Brain microvascular endothelial cell (primary cell): ENCODE measurements at regions not wholly inside any gene's neighbourhood (a gene's known extent, or its start where the extent isn't known, plus 50 kb on each side); places are given as distances from the start of the nearest gene placed in this dataset.
"Not testable (repeated sequence)": the region's sequence is repeated elsewhere in the genome, so short reads cannot be mapped to it uniquely, and the experiment has no call there.

Source experiments
- DNase-seq: peaks from one replicate; pipeline ENCODE4 v3.0.0-alpha.2; 2020
- H3K27ac ChIP-seq: fragments of 250-450 bp; sonication (Bioruptor Pico); 2 replicates; pipeline ENCODE4 v1.5.1; 2020; ENCODE audit warnings: mild to moderate bottlenecking, moderate library complexity
- H3K27me3 ChIP-seq: fragments of 250-450 bp; sonication (Bioruptor Pico); replicated peaks from 2 replicates; pipeline ENCODE4 v1.5.1; 2020; ENCODE audit warnings: mild to moderate bottlenecking
- H3K36me3 ChIP-seq: fragments of 250-450 bp; sonication (Bioruptor Pico); replicated peaks from 2 replicates; pipeline ENCODE4 v1.5.1; 2020; ENCODE audit warnings: mild to moderate bottlenecking
- H3K4me3 ChIP-seq: 2 replicates; pipeline ENCODE4 v1.5.1; 2011; ENCODE audit warnings: low read depth, mild to moderate bottlenecking, control low read depth, low read length, moderate library complexity
- in situ Hi-C: cut with HindIII; loops from 2 replicates; pipeline ENCODE4 v1.10.0; 2017; ENCODE audit warnings: low sequenced_read_pairs, low pct_ligation_motif_present
- TF ChIP-seq, protein P1 (sequence below): IDR thresholded peaks from 2 replicates; pipeline ENCODE4 v1.5.1; 2011; ENCODE audit warnings: low read depth, mild to moderate bottlenecking, moderate library complexity, low read length, control low read depth, inconsistent platforms; ENCODE audit errors: missing control alignments

DNA sequence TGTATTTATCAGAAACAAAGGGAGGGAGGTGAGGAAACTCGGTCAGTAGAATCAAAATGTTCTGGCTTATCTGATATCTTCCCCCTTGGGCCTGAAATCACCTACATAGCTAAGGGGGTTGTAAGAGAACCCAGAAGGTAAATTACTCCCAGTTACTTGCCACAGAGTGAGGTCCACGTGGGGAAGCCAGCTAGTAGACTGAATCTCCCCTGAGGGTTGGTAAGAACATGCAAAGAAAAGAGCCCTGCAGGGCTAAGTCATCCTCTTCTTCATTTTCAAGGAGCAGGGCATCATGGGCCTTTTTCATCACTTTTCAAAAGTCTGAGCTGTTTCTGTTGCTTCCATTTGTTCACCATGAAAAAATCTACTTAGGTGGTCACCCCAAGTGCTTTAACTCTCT lies 115.4 kb downstream of the QRSL1 start:
- H3K4me3 ChIP-seq = no peak overlapping the region
- no peaks in the 10 kb centered on the region for H3K36me3 ChIP-seq
- DNase-seq = no peak
- no peaks in the 10 kb centered on the region for H3K27me3 ChIP-seq
- TF ChIP-seq, protein P1, sequence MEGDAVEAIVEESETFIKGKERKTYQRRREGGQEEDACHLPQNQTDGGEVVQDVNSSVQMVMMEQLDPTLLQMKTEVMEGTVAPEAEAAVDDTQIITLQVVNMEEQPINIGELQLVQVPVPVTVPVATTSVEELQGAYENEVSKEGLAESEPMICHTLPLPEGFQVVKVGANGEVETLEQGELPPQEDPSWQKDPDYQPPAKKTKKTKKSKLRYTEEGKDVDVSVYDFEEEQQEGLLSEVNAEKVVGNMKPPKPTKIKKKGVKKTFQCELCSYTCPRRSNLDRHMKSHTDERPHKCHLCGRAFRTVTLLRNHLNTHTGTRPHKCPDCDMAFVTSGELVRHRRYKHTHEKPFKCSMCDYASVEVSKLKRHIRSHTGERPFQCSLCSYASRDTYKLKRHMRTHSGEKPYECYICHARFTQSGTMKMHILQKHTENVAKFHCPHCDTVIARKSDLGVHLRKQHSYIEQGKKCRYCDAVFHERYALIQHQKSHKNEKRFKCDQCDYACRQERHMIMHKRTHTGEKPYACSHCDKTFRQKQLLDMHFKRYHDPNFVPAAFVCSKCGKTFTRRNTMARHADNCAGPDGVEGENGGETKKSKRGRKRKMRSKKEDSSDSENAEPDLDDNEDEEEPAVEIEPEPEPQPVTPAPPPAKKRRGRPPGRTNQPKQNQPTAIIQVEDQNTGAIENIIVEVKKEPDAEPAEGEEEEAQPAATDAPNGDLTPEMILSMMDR = no peak
- H3K27ac ChIP-seq = no peak overlapping the region
- in situ Hi-C loops = no loop called here

DNA sequence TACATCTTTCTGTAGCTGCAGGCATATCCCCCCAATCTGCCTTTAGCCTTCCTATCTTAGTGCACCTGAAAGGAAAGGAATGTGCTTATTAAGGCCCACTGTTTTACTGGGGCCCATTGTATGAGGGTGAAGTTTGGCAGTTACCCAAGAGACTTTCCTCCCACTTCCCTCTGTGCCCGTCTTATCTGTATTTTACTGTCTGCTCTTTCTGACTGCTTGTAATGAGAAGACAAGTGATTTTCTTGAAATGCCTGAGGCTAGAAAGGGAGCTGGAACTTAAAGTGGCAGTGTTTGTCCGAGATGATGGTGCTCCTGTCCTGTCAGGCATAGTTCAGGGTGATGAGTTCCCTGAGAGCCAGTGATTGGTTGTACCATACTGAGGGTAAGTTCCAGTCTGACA lies 114.7 kb downstream of the QRSL1 start:
- H3K4me3 ChIP-seq, H3K27ac ChIP-seq, in situ Hi-C loops, DNase-seq, H3K36me3 ChIP-seq, H3K27me3 ChIP-seq: not testable (repeated sequence)

DNA sequence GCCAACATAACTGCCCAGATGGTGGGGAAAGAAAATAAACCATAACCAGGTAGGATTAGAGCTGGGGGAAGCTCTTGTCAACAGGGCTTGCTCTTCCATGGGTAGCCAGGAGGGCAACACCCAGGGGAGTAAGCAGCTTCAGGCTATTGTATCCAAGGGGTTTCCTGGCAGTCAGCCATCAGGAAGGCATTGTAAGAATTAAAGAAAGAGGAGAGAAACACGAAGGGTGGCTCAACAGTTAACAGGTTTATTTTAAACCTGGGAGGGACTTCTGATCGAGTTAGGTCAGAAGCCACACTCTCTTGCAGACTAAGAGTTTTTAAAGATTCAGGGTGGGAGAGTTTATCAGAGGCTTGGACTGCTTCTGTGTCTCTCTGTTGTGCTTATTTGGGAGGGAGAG lies 114.2 kb downstream of the QRSL1 start:
- in situ Hi-C loops = no loop called here
- TF ChIP-seq, protein P1 = no peak
- Histone ChIP-seq H3K27ac (no peak overlapping the region), H3K36me3 (no peaks in the 10 kb centered on the region), H3K4me3 (no peak overlapping the region), H3K27me3 (no peaks in the 10 kb centered on the region)
- DNase-seq = no peak

DNA sequence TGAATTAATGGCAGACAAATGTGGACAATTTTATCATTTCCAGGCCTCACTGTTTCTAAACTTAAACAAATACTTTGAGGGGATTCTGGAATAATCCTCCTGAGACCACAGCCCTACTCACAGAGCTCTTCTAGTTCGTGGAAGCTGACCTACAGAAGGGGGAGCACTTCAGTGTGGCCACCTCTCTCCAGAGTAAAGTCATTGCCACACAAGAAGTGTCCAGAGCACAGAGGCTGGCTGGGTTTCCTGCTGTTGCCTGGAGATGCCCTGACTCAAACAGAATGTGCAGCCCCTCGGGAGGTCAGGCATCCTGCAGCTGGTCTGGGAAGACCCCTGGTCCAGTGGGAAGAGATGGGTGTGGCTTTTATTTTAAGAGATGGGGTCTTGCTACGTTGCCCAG lies 110.9 kb downstream of the QRSL1 start:
- in situ Hi-C loops = no loop called here

DNA sequence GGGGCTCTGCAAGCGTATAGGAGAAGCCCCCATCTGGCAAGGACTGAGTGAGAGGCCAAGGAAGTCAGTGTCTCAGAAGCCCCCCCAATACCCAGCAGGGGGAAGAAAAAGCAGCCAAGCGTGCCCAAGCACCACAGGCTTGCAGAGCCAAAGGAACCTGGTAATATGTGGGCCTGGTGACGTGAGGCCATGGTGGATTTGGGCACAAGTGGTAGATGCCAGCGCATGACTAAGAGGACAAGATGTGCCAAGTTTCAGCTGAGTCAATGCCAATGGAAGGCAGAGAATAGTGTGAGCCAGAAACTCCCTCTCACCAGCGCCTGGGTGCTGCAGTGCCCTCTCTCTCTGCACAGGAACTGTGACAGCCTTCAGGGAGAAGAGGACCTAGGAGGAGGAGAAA lies 110.0 kb downstream of the QRSL1 start:
- TF ChIP-seq, protein P1 = no peak
- H3K36me3 ChIP-seq = no peaks in the 10 kb centered on the region
- no peak overlapping the region for H3K27ac ChIP-seq
- no peak overlapping the region for H3K4me3 ChIP-seq
- in situ Hi-C loops = no loop called here
- no peaks in the 10 kb centered on the region for H3K27me3 ChIP-seq
- no peak for DNase-seq

More for the DNA sequence above, 110.9 kb downstream of the QRSL1 start:
- no peaks in the 10 kb centered on the region for H3K36me3 ChIP-seq
- DNase-seq = no peak
- no peak overlapping the region for H3K4me3 ChIP-seq
- no peak overlapping the region for H3K27ac ChIP-seq
- no peaks in the 10 kb centered on the region for H3K27me3 ChIP-seq
- TF ChIP-seq, protein P1 = no peak

DNA sequence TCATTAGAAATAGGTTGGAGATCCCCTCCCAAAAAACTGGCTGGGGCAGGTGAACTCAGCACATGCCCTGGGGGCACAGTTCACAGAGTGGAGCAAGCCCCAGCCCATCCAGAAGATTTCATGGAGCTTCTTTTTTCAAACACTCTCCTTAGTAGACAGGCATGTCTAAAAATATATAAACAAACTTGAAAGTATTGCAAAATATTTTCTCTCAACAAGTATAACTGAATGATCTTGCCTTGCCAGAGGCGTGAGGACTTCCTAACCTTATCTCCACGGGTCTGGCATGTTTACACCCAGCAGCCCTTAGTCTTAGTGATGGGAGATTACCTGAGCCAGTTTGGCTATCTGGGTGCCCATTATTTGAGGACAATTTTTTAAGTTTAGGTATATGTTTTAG lies 107.1 kb downstream of the QRSL1 start:
- no peaks in the 10 kb centered on the region for H3K36me3 ChIP-seq
- H3K4me3 ChIP-seq = no peak overlapping the region
- in situ Hi-C loops = no loop called here
- H3K27ac ChIP-seq = no peak overlapping the region
- no peaks in the 10 kb centered on the region for H3K27me3 ChIP-seq
- no peak for DNase-seq
- TF ChIP-seq, protein P1 = no peak
